ENCODE measurements at regions not wholly inside any gene's neighbourhood (a gene's known extent, or its start where the extent isn't known, plus 50 kb on each side); places are given as distances from the start of the nearest gene placed in this dataset.
"Not testable (repeated sequence)": the region's sequence is repeated elsewhere in the genome, so short reads cannot be mapped to it uniquely, and the experiment has no call there.

DNA sequence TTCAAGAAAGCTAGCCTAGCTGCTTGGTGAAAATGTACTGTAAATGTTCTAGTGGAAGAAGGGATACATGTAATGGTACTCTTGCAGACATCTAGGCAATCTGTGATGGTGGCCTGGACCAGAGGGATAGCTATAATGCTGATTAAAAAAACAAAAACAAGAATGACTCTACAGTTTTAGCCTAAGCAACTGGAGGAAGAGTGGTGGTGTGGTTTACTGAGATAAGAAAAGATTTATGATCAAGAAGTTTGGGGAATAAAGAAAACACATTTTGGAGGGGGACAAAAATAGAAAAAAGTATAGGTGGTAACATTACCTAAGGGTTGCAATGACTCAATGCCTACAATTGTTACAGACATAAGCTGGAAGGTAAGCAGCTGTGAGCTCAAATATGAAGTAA, 1080.7 kb upstream of the CELF4 start:
- DNase-seq, result no peak

DNA sequence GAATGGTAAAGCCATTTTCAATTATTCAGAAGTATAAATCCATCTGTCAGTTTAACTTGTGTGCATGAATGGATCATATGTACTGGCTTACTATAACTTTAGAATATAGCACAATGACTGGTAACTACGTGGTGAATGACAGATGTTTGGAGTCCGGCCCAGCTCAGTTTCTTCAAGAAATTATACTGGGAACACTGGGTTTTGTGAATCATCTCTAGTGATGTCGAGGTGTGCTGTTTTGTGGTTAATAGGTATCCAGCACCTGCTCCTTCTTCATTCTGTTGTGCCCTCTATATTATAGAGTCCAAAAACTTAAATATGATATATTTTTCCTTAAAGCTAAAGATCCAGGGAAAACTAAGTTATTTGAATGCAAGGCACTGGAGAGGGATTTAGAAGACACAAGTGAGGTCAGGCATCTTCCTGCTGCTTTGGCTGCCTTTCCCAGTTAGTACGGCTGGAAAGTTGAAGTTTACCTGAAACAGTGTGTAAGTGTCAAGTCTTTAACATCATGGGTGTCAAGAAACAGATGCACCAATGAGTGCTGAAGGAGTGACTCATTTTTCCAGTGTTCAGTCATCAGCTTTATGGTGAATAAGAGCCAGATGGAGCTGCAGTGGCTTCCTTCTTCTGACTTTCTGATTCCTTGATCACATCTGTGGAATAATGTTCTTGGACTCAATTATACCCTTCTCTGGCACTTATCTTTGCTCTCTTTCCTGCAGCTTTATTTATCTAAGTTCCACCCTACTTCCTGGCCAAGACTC, 1079.5 kb upstream of the CELF4 start:
- no peak for DNase-seq

DNA sequence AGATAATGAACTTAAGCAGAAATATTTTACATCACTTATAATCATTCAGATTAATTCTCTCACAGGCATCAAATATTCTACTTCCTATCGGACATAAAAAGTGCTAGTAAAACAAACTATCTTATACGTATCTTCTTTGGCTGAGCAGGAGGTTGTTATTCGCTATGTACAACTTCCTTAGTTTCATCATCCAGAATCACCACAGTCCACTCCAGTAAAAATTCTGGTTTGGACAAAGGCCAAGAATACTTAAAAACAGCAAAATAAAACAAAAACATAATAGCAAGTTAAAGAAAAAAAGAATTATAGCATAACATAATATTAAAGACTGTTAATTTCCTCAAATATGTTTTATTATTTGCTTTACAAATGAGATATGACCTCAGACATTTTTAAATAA, 1077.1 kb upstream of the CELF4 start:
- DNase-seq, result no peak

DNA sequence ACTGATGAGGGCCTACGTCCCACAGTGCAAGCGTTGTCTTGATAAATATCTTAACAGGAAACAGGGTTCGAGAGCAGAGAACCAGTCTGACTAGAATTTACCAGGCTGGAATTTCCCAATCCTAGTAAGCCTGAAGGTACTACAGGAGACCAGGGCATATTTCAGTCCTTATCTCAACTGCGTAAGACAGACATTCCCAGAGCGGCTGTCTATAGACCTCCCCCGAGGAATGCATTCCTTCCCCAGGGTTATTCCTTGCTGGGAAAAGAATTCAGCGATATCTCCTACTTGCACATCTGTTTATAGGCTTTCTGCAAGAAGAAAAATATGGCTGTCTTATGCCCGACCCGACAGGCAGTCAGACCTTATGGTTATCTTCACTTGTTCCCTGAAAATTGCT, 1074.1 kb upstream of the CELF4 start:
- DNase-seq, result not testable (repeated sequence)

DNA sequence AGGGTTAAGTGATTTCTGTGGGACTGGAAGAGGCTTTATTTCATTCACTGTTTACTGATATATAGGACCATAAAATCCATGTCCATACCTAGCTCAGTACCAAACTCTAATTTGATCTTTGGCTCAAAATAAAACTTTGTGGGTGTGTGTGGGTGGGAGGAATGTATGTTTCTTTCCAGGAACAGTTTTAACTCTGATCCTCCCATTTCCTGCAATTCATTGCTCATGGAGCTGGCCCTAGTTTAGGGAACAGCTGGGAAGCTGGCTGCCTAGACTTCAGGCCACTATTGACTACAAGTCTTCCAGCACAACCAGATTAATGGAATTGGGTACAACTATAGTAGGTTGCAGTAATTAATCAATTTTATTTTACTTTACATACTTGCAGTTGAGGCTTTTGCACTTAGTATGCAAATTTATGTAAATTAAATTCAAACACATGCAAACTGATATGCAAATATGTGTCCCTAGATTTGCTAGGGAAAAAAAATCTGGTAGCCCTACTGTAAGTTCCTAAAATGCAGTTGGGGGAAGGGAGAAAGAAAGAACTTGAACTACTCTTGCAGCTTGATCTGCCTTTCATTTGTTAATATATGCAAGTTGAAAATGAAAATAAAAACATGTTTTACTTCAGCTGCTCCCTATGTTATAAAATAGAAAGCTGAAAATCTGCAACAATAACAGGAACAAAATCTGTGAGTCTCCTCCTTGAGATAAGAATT, 1070.3 kb upstream of the CELF4 start:
- DNase-seq, result no peak

DNA sequence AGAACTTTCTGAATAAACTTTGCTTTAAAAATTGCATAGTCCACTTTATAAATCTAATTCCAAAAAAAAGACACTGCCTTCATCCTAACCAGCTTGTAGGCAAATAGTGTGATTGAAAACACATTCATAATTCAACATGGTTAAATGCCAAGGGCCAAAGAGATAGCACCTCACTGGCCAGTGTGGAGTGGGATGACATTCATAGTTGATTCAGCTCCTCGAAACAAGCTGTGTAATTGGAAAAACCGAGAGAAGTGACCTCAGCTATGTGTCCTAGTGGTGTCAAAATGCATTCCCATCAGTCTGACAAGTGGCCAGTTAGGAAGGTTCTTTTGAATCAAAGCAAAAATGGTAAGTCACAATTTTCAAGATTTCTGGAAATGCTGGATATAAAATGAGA, 1068.5 kb upstream of the CELF4 start:
- no peak for DNase-seq

DNA sequence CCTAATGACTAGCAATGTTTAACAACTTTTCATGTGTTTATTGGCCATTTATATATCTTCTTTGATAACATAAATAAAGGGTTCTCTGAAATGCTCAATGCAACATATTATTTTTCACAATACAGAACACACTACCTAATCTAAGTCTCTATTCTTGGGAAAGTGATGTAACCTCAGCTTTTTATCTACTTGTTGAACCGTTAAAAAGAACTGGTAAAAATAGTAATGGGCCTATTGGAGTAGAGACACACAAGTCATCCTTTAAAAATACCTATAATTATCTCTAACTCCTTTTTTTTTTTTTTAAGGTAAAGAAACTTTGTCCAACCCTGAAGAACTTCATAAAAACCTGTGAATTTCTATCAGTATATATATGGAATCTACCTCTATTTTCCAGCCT, 1067.7 kb upstream of the CELF4 start:
- DNase-seq, result no peak

DNA sequence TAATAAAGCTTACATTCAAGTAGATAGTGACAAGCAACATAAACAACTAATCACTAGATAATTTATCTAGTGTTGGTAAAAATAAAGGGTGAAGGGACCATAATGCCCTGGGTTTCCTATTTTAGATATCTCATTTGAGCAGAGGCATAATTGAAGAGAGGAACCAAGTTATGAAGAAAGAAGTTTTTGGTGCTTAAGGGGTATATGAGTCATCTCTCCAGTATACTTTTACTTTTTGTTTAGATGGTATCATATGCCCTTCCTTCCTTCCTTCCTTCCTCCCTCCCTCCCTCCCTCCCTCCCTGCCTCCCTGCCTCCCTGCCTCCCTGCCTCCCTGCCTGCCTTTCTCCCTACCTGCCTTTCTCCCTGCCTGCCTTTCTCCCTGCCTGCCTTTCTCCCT, 1053.5 kb upstream of the CELF4 start:
- DNase-seq, result no peak

DNA sequence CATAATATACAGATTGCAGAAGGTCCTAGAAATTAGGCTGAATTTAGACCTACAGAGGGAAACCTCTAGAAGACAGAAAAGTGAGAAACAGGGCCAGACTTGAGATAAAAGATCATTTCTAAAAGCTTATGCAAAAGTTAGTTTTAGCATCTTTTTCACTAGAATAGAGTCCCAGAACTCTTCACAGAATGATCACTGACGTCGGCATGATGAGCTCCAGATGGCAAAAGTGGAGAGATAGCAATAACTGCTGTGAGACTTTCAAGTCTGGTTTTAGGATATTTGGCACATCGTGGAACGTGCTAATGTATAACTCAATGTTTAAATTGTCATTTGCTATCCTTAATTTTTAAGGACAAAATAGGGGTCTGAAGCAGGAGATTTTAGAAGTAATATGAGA, 1050.7 kb upstream of the CELF4 start:
- DNase-seq, result no peak

DNA sequence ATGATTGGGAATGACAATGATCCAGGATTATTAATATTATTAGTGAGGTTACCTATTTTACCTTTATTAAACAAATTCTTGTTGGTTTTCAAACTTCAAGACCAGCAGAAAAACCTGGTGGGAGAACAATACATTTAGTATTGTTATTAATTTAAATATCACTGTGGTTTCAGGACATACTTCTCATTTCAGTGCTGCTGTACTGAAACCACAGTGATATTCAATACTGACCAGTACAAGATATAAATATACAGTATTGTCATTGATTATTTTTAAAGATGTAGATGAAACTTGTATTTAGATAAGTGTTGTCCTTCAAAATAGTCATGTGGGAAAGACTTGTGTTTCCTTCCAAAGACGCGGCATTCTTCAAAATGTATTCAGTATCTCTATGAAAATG, 1047.3 kb upstream of the CELF4 start:
- DNase-seq, result no peak

DNA sequence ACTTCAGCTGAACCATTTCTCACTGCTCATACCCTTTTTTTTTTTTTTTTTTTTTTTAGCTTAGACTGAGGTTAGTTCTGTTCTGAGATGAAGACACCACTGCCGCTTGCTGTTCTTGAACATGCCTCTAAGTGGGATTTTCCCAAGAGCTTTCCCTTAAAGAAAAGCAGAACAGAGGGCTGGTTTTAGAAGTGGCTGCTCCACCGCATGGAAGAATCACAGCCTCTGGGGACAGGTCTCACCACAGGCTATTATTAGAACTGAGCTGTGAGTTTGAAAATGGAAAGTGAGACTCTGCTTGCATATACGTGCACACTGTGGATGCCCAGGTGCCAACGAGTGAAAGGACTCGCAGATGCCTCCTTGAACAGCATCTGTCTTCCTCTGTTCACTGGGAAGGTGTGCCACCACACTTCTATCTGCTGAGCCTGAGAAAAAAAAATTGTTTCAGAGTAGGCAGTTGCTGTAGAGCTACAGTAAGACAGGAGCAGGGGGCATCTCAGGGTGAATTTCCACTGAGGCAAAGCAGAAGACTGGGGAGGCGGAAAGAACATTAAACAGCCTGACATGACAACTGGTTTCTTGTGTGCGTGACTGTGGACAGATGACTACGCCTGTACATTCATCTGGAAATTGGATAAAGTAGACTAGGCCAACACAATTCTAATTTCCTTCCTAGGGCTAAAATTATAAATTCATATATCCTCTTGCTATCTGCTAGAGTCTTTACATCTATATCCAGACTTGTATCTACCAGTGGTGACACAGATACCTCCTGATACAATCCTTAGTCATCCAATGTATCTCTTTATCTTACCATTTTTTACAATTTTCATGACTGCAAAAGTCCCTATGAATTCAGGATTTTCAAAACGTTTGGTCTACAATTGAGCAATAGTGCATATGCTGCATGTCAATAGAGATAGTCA, 1045.7 kb upstream of the CELF4 start:
- no peak for DNase-seq

DNA sequence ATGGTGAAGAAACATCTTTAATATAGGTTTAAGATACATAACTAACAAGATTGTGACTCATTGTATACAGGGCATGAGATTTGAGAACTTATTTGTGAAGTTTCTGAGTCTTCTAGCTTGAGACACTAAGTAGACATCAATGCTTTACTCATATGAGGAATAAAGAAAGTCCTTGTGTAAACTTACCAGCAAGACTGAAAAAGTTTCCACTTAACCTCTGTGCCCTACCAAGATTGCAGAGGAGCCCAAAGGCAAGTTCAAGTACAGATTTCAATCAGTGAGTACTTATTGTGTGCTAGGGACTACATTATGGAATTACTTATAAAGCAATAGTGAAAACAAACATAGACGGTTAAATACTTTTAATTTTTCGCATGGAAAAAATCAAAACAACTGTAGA, 1041.2 kb upstream of the CELF4 start:
- no peak for DNase-seq

DNA sequence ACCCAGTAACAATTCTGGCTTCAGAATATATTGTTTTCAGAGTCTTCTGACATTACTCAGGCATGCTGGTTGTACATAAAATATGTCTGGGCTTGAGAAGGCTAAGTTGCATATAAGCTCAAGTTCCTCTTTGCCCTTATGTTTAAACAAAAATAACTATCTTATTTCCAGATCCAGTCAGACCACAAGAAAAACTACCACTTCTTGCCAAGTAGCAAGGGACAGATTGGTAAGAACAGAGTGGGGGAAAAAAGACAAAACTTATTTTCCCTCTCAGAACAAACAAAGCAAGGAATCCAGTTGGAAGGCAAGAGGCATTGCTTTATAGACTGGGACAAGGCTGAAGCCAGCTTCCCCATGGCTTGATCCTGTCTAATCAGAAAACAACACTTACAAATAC, 1036.7 kb upstream of the CELF4 start:
- no peak for DNase-seq

DNA sequence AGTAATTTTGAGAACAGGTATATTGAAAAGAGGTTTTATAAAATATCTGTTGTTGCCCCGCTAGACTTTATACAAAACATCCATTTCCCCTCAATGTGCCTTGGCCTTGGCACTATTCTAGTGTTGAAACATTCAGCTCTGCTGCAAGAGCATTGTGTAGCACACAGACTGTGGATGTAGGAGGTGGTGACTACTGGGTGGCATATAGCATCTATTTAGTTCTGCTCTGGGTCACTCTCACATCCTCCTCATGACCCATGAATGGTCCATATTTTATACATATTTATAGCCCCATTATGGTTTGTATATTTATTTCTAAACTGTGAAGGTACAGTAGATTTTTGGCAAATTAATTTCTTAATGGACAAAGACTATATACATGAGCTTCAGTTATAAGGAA, 1022.0 kb upstream of the CELF4 start:
- no peak for DNase-seq

DNA sequence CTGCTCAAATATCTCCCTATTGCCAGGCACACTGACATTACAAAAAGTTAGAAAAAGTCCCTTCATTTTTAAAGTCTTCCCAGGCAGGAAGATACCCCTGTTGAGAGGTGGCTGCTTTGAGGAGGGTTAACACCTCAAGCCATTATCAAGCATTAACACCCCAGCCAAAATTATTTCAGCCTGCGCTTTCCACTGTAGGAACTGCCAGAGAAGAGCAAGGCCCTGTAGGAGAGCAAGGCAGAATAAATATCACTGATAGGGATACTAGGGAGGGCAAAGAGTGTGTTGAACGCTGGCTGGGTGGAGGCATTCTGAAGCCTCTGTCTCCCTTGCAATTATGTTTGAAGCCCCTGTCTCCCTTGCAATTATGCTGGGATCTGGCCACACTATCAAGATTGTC, 1020.7 kb upstream of the CELF4 start:
- DNase-seq, result no peak

DNA sequence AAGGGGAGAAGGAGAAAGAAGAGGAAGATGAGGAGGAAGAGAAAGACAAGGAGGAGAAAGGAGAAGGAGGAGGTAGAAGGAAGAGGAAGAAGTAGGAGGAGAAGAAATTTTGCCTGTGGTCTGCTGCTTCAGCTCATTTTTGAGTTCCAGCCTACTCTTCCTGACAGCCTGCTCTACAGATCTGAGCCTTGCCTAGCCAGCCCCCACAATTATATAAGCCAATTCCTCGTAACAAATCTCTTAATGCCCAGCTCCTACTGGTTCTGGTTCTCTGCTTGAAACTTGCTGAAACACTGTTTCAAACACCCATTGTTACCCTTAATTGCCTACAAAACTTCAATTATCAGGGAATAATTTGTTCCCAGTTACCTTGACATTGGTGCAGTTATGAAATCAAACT, 1014.2 kb upstream of the CELF4 start:
- DNase-seq, result no peak

DNA sequence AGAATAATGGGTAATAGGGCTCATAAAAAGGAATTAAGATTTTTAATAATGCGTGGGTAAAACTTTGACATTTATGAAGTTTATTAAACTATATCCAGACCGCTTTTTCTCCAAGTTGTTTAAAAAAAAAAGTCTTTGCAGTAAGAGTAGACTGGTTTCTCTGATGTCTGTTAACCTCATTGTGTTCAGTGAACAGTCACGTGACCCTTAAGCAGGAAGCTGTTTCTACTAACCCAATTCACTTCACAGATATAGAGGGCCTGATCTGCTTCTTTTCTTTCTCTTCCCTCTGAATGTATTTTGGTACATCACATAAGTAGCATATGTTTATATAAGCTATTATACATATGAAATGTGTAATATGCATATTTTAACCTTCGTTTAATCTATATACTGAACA, 1011.3 kb upstream of the CELF4 start:
- DNase-seq, result no peak

DNA sequence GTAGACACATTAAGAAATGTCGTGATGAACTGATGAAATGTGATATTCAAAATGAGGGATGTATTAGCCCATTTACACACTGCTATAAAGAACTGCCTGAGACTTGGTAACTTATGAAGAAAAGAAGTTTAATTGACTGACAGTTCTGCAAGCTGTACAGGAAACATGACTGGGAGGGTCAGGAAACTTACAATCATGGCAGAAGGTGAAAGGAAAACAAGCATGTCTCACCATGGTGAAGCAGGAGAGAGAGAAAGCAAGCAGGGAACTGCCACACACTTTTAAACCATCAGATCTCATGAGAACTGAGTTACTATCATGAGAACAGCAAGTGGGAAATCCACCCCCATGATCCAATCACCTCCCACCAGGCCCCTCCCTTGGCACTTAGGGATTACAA, 1010.8 kb upstream of the CELF4 start:
- no peak for DNase-seq

DNA sequence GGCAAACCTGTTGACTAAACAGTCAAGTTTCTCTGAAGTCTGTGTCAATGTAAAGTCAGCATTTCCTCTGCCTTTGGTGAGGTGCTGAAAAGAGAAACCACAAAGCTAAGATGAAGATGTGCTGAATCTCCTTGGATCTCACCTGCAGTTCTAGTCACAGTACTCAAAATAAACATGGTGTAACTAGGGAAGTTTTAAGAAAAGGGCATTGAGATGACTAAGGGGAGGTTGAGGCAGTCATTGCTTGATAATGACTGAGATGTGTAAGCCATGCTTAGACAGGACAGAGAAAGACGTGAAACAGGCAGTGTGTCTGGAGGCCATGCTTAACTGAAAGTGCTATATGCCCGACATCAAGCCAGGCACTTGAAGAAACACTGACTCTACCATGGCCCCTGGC, 1010.0 kb upstream of the CELF4 start:
- DNase-seq, result no peak

DNA sequence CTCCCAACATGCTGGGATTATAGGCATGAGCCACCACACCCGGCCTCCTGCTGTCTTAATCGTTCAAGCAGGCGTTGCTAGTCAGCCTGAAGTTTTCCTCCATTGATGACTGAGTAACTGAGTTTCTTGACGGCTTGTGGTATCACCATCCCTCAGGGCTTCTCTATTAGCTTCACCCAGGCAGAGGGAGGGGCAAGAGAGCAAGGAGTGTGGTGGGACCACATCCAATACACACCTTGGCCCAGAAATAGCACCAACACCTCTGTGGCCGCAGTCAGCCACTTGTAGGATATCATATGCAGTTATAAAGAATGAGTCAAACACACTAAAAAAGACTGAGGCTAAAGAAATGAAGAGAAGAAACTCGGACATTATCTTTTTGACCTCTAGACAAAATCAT, 1009.4 kb upstream of the CELF4 start:
- no peak for DNase-seq

DNA sequence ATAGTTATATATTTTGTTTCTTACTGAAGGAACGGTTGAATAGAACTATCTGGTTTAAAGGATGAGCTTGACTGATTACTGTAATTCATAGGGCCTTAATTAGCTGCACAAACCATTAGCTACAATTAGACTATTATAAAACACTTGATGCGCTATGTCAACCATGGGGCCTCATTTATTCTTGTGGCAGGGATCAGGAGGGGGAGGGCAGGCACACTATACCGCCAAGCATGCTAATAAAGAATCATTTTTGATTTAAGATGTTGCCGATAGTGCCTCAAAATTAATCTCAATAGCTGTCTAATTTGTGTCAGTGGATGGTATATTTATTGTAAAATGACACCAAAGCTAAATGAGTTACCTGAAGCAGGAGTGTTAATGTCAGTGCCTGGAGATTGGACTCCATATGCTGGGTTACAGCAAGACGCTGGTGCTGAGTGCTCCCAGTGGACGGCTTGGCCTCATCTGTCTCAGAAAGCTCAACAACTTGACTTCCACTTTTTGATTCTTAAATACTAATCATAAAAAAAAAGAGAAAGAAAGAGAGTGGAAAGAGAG, 1007.0 kb upstream of the CELF4 start:
- DNase-seq, result peak; percentile 81

DNA sequence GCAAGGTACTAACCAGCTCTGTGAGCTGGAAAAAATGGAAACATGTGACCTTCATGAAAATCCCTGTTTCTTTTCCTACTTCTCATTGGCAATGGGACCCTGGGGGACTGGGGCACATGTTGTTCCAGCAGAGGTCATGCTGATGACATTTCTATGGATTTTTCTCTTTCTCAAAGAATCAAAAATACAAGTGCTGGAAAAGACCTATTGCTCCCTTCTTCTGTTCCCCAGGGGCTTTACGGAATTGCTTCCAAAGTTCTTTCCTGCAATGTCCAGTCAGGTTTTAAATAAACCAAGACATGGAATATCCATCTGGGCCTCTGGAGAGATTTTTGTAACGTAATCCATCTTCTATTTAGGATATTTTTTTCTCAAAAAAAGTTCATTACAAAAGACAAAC, 1006.1 kb upstream of the CELF4 start:
- no peak for DNase-seq

DNA sequence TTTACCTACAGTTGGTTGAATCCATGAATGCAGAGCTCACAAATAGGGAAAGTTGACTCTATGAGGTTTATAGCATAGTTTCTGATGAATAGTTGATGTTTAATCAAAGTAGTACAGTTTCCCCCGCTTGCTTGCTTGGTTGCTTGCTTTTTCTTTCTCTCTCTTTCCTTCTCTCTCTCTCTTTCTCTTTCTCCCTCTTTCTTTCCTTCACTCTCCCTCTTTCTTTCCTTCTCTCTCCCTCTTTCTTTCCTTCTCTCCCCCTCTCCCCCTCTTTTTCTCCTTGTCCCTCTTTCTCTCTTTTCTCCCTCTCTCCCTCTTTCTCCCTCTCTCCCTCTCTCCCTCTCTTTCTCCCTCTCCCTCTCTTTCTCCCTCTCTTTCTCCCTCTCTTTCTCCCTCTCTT, 999.9 kb upstream of the CELF4 start:
- no peak for DNase-seq
